ENCODE measurements at regions not wholly inside any gene's neighbourhood (a gene's known extent, or its start where the extent isn't known, plus 50 kb on each side); places are given as distances from the start of the nearest gene placed in this dataset.
"Not testable (repeated sequence)": the region's sequence is repeated elsewhere in the genome, so short reads cannot be mapped to it uniquely, and the experiment has no call there.

GRCh38 chr3:22445336-22445735, 694.3 kb upstream of the ZNF385D start:
- not testable (repeated sequence) for TF ChIP-seq CTCF (IDR thresholded peaks at IDR 0.05; ENCODE audit: insufficient read depth, low read length, poor library complexity, severe bottlenecking); EZH2phosphoT487 (conservative IDR thresholded peaks at IDR 0.05; ENCODE audit: low read length)
